Panc1 (cell line): ENCODE measurements at regions not wholly inside any gene's neighbourhood (a gene's known extent, or its start where the extent isn't known, plus 50 kb on each side); places are given as distances from the start of the nearest gene placed in this dataset.

Experiments
- ATAC-seq: fragments of 200-7000 bp; cut with Tn5 transposase; 2 replicates; pipeline ENCODE4 v1.9.1; 2020; ENCODE audit warnings: mild to moderate bottlenecking, moderate library complexity
- BruUV-seq: library from RNA; stranded (reverse); fragments of 400-500 nt; replicated peaks from 2 replicates; lab custom pipeline; 2021; lab: Mats Ljungman, UMichigan
- CTCF ChIA-PET: fragments of 300-600 bp; sonication (Branson Sonifier 250); formaldehyde crosslinking; loops from one replicate; lab custom pipeline; 2022; ENCODE audit warnings: antibody characterized with exemption; lab: Charles Lee
- POLR2A ChIA-PET: fragments of 300-600 bp; sonication (Branson Sonifier 250); formaldehyde crosslinking; loops from one replicate; lab custom pipeline; 2022; ENCODE audit warnings: antibody characterized with exemption; lab: Charles Lee
- DNase-seq: peaks from one replicate; pipeline ENCODE4 v3.0.0-alpha.2; 2010; ENCODE audit warnings: low read depth, low spot score
- H3K27ac ChIP-seq: 2 replicates; pipeline ENCODE4 v1.5.1; 2011; ENCODE audit warnings: mild to moderate bottlenecking, low read length, inconsistent platforms
- H3K27me3 ChIP-seq: fragments of 200-500 bp; sonication (Bioruptor generic); 2 replicates; pipeline ENCODE4 v1.6.0; 2014; ENCODE audit warnings: low read length, inconsistent platforms; ENCODE audit not compliant: control insufficient read depth, insufficient read depth
- H3K36me3 ChIP-seq: fragments of 200-500 bp; sonication (Bioruptor generic); 2 replicates; pipeline ENCODE4 v1.5.1; 2014; ENCODE audit warnings: inconsistent platforms, mild to moderate bottlenecking, low read length, moderate library complexity; ENCODE audit not compliant: control insufficient read depth, insufficient read depth
- H3K4me1 ChIP-seq: 2 replicates; pipeline ENCODE4 v1.5.1; 2011; ENCODE audit warnings: inconsistent platforms, mild to moderate bottlenecking, low read length, moderate library complexity; ENCODE audit not compliant: control insufficient read depth, insufficient read depth
- H3K4me3 ChIP-seq, 2 experiments: 2 replicates each; pipeline ENCODE4 v1.5.1; 2011 to 2012; ENCODE audit warnings: low read depth in 2 of 2, low read length in 2 of 2, mild to moderate bottlenecking in 2 of 2, inconsistent platforms in 1 of 2, moderate library complexity in 1 of 2
- H3K9me3 ChIP-seq: fragments of 200-500 bp; sonication (Bioruptor generic); 2 replicates; pipeline ENCODE4 v1.5.1; 2014; ENCODE audit warnings: low read depth, mild to moderate bottlenecking, inconsistent platforms, low read length, moderate library complexity; ENCODE audit not compliant: control insufficient read depth, insufficient read depth
- POLR2AphosphoS5 ChIP-seq: IDR thresholded peaks from 2 replicates; pipeline ENCODE4 v1.6.1; 2012; ENCODE audit warnings: mild to moderate bottlenecking, low read depth, low read length, moderate library complexity
- SIN3A ChIP-seq: IDR thresholded peaks from 2 replicates; pipeline ENCODE4 v1.6.1; 2012; ENCODE audit warnings: low read depth, mild to moderate bottlenecking, low read length, moderate library complexity, borderline replicate concordance; ENCODE audit not compliant: insufficient read depth
- TCF7L2 ChIP-seq: IDR thresholded peaks from 2 replicates; pipeline ENCODE4 v1.6.1; 2011; ENCODE audit warnings: mild to moderate bottlenecking, low read depth, low read length, inconsistent platforms
- in situ Hi-C: cut with HindIII; loops from 2 replicates; pipeline ENCODE4 v1.10.0; 2016; ENCODE audit warnings: low sequenced_read_pairs, low pct_unique_long_range_greater_than_20kb
- intact Hi-C: fragments of 100-400 bp; cut with micrococcal nuclease; formaldehyde crosslinking; loops from one replicate; pipeline ENCODE4 v1.10.0; 2022; ENCODE audit not compliant: unreplicated experiment
- TF ChIP-seq, protein P1 (sequence below): fragments of 450-650 bp; IDR thresholded peaks from 2 replicates; pipeline ENCODE4 v1.5.1; 2017; ENCODE audit warnings: mild to moderate bottlenecking
- TF ChIP-seq, protein P2 (sequence below), 2 experiments: IDR thresholded peaks; 2 replicates each; pipeline ENCODE4 v1.6.1; 2011 to 2012; ENCODE audit warnings: low read depth in 2 of 2, control low read depth in 1 of 2, low read length in 1 of 2, mild to moderate bottlenecking in 1 of 2, moderate library complexity in 1 of 2; ENCODE audit not compliant: insufficient read depth in 1 of 2

DNA sequence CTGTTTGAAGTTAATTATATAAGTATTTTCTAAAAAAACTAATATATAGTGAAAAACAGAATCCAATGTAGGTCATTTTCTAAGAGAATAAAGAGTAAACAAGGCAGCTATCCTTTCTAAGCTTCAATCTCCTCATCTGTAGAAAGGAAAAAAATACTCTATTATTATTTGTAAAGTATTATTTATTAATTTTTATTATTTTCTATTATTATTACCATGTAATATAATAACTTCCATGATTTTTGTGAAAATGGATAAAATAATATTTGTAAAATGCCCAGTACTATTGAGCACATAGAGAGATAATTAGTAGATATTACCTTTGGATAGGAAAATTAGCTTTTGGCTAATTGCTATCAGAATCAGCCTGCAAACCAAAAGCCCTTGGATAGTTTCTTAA, 684.4 kb downstream of the MTRR start:
- no peaks in the 10 kb centered on the region for H3K9me3 ChIP-seq
- POLR2A ChIA-PET: no interaction called here
- H3K27me3 ChIP-seq: no peaks in the 10 kb centered on the region
- intact Hi-C loops: no loop called here
- ATAC-seq (no peak), DNase-seq (no peak)
- no peak overlapping the region for H3K4me3 ChIP-seq
- no peaks in the 10 kb centered on the region for H3K36me3 ChIP-seq
- in situ Hi-C loops: no loop called here
- TF ChIP-seq TCF7L2: no peak
- CTCF ChIA-PET: no interaction called here
- no TSS peak for BruUV-seq
- no peaks in the 10 kb centered on the region for H3K4me1 ChIP-seq
- H3K27ac ChIP-seq: no peak overlapping the region

DNA sequence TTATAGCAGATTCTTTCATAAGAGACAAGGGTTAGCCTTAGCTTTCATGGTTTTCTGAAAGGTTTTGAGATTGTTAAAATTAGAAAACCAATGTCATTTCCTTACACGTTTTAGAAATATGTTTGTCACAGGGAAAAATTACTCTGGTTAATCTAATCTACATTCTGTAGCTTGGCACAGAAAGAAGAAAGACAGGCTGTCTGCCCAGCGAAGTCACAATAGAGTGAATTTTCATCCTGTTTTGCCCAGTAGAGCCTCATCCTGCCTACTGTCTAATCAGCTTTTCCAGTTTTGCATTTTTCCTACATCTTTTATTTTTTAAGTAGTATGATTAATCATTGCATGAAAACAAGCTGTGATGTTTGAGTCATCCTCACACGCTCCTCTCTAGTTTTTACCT, 688.8 kb downstream of the MTRR start:
- ChIA-PET CTCF (no interaction called here), POLR2A (no interaction called here)
- TF ChIP-seq, protein P1, sequence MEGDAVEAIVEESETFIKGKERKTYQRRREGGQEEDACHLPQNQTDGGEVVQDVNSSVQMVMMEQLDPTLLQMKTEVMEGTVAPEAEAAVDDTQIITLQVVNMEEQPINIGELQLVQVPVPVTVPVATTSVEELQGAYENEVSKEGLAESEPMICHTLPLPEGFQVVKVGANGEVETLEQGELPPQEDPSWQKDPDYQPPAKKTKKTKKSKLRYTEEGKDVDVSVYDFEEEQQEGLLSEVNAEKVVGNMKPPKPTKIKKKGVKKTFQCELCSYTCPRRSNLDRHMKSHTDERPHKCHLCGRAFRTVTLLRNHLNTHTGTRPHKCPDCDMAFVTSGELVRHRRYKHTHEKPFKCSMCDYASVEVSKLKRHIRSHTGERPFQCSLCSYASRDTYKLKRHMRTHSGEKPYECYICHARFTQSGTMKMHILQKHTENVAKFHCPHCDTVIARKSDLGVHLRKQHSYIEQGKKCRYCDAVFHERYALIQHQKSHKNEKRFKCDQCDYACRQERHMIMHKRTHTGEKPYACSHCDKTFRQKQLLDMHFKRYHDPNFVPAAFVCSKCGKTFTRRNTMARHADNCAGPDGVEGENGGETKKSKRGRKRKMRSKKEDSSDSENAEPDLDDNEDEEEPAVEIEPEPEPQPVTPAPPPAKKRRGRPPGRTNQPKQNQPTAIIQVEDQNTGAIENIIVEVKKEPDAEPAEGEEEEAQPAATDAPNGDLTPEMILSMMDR: no peak
- TF ChIP-seq, protein P2, sequence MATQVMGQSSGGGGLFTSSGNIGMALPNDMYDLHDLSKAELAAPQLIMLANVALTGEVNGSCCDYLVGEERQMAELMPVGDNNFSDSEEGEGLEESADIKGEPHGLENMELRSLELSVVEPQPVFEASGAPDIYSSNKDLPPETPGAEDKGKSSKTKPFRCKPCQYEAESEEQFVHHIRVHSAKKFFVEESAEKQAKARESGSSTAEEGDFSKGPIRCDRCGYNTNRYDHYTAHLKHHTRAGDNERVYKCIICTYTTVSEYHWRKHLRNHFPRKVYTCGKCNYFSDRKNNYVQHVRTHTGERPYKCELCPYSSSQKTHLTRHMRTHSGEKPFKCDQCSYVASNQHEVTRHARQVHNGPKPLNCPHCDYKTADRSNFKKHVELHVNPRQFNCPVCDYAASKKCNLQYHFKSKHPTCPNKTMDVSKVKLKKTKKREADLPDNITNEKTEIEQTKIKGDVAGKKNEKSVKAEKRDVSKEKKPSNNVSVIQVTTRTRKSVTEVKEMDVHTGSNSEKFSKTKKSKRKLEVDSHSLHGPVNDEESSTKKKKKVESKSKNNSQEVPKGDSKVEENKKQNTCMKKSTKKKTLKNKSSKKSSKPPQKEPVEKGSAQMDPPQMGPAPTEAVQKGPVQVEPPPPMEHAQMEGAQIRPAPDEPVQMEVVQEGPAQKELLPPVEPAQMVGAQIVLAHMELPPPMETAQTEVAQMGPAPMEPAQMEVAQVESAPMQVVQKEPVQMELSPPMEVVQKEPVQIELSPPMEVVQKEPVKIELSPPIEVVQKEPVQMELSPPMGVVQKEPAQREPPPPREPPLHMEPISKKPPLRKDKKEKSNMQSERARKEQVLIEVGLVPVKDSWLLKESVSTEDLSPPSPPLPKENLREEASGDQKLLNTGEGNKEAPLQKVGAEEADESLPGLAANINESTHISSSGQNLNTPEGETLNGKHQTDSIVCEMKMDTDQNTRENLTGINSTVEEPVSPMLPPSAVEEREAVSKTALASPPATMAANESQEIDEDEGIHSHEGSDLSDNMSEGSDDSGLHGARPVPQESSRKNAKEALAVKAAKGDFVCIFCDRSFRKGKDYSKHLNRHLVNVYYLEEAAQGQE (IDR thresholded peaks at IDR 0.05; ENCODE audit: insufficient read depth in 1 of 2, low read depth in 2 of 2, low read length in 1 of 2): no peak
- no peak for TF ChIP-seq SIN3A
- no peak for TF ChIP-seq POLR2AphosphoS5
- Histone ChIP-seq H3K9me3 (no peaks in the 10 kb centered on the region), H3K4me3 (no peak overlapping the region), H3K4me1 (no peaks in the 10 kb centered on the region), H3K27ac (no peak overlapping the region), H3K36me3 (no peaks in the 10 kb centered on the region), H3K27me3 (no peaks in the 10 kb centered on the region)
- DNase-seq (no peak), ATAC-seq (no peak)
- intact Hi-C loops: no loop called here
- in situ Hi-C loops: no loop called here
- no TSS peak for BruUV-seq

DNA sequence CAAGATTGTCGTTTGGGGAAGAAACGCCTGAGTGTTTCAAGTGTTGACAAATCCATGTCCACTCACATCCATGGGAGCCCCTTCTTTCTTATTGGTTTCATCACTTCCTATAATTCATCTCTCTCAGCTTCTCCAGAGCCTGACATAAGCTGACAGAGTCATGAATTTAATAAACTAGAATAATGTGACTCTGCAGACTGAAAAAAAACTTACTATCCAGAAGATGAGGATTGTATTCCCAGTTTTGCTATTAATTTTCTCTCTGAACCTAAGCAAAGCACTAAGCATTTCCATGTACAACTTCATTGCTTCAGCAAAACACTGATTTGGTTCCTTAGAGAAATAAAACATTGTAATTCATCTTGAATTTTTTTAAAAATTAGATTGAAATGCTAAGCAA, 691.8 kb downstream of the MTRR start:
- POLR2A ChIA-PET: no interaction called here
- Histone ChIP-seq H3K36me3 (no peaks in the 10 kb centered on the region), H3K9me3 (no peaks in the 10 kb centered on the region), H3K27ac (no peak overlapping the region), H3K4me3 (no peak overlapping the region), H3K4me1 (no peaks in the 10 kb centered on the region), H3K27me3 (no peaks in the 10 kb centered on the region)
- ATAC-seq (no peak), DNase-seq (no peak)
- in situ Hi-C loops (no loop called here), intact Hi-C loops (no loop called here)
- TF ChIP-seq, protein P2 (IDR thresholded peaks at IDR 0.05; ENCODE audit: insufficient read depth in 1 of 2, low read depth in 2 of 2, low read length in 1 of 2): no peak
- no peak for TF ChIP-seq POLR2AphosphoS5
- TF ChIP-seq, protein P1: no peak
- no peak for TF ChIP-seq SIN3A
- TF ChIP-seq TCF7L2: no peak
- no TSS peak for BruUV-seq
- CTCF ChIA-PET: no interaction called here
